ENCODE measurements at regions not wholly inside any gene's neighbourhood (a gene's known extent, or its start where the extent isn't known, plus 50 kb on each side); places are given as distances from the start of the nearest gene placed in this dataset.
"Not testable (repeated sequence)": the region's sequence is repeated elsewhere in the genome, so short reads cannot be mapped to it uniquely, and the experiment has no call there.

GRCh38 chr13:43963726-43964125 lies 84.0 kb downstream of the LACC1 start:
- Histone ChIP-seq H3K4me2 (ENCODE audit: low read length) (no peak overlapping the region), H3K9ac (ENCODE audit: low read length) (no peak overlapping the region), H4K8ac (ENCODE audit: low read depth, low read length) (no peak overlapping the region), H3K4me1 (ENCODE audit: control insufficient read depth, low read depth, low read length) (no peaks in the 10 kb centered on the region), H3K23ac (ENCODE audit: low read length) (no peak overlapping the region), H3K79me2 (ENCODE audit: control insufficient read depth, insufficient read depth, low read length) (no peaks in the 10 kb centered on the region), H3K36me3 (ENCODE audit: control insufficient read depth, insufficient read depth, low read length) (no peaks in the 10 kb centered on the region), H3K18ac (ENCODE audit: low read length) (no peak overlapping the region), H2AK5ac (ENCODE audit: low read length) (no peak overlapping the region), H4K5ac (ENCODE audit: low read length) (no peak overlapping the region), H2BK5ac (ENCODE audit: low read length) (no peak overlapping the region), H2BK15ac (replicated peaks; ENCODE audit: low read depth) (no peak overlapping the region), H3K27ac (ENCODE audit: low read depth, low read length) (no peak overlapping the region), H3K79me1 (ENCODE audit: low read length) (no peaks in the 10 kb centered on the region), H3K27me3 (ENCODE audit: insufficient read depth, low read length, poor library complexity) (no peaks in the 10 kb centered on the region), H2BK120ac (ENCODE audit: low read depth, low read length) (no peak overlapping the region), H3K4me3 (ENCODE audit: low read length) (no peak overlapping the region), H3K56ac (ENCODE audit: low read length) (no peak overlapping the region), H3K4ac (ENCODE audit: low read depth, low read length) (no peak overlapping the region)
- peak; percentile 53 for DNase-seq
- WGBS (ENCODE audit: extremely low coverage, insufficient coverage, low lambda C conversion rate): no CpG with 5 or more reads among the region's 4 CpGs

- Histone ChIP-seq H3K36me3 (ENCODE audit: control insufficient read depth, insufficient read depth, low read length) (no peaks in the 10 kb centered on the region), H3K4ac (ENCODE audit: low read depth, low read length) (no peak overlapping the region), H3K27me3 (ENCODE audit: insufficient read depth, low read length, poor library complexity) (no peaks in the 10 kb centered on the region), H3K27ac (ENCODE audit: low read depth, low read length) (no peak overlapping the region), H3K18ac (ENCODE audit: low read length) (no peak overlapping the region), H3K4me3 (ENCODE audit: low read length) (no peak overlapping the region), H3K4me2 (ENCODE audit: low read length) (no peak overlapping the region), H4K8ac (ENCODE audit: low read depth, low read length) (no peak overlapping the region), H4K5ac (ENCODE audit: low read length) (no peak overlapping the region), H3K79me2 (ENCODE audit: control insufficient read depth, insufficient read depth, low read length) (no peaks in the 10 kb centered on the region), H3K23ac (ENCODE audit: low read length) (no peak overlapping the region), H3K56ac (ENCODE audit: low read length) (no peak overlapping the region), H2AK5ac (ENCODE audit: low read length) (no peak overlapping the region), H3K9ac (ENCODE audit: low read length) (no peak overlapping the region), H2BK5ac (ENCODE audit: low read length) (no peak overlapping the region), H3K4me1 (ENCODE audit: control insufficient read depth, low read depth, low read length) (no peaks in the 10 kb centered on the region), H2BK120ac (ENCODE audit: low read depth, low read length) (no peak overlapping the region), H2BK15ac (replicated peaks; ENCODE audit: low read depth) (no peak overlapping the region), H3K79me1 (ENCODE audit: low read length) (no peaks in the 10 kb centered on the region)
- DNase-seq: peak; percentile 14
- WGBS (ENCODE audit: extremely low coverage, insufficient coverage, low lambda C conversion rate): no CpG with 5 or more reads among the region's 2 CpGs
Observed at GRCh38 chr13:43964698-43965458, 85.2 kb downstream of the LACC1 start.

GRCh38 chr13:43965459-43965845 lies 85.7 kb downstream of the LACC1 start:
- no peak overlapping the region for H4K8ac ChIP-seq (ENCODE audit: low read depth, low read length)
- no peaks in the 10 kb centered on the region for H3K79me2 ChIP-seq (ENCODE audit: control insufficient read depth, insufficient read depth, low read length)
- H3K4ac ChIP-seq (ENCODE audit: low read depth, low read length): no peak overlapping the region
- no peak for DNase-seq
- no peak overlapping the region for H2BK5ac ChIP-seq (ENCODE audit: low read length)
- no peak overlapping the region for H2BK15ac ChIP-seq (replicated peaks; ENCODE audit: low read depth)
- no peak overlapping the region for H3K56ac ChIP-seq (ENCODE audit: low read length)
- H3K9ac ChIP-seq (ENCODE audit: low read length): no peak overlapping the region
- no peaks in the 10 kb centered on the region for H3K79me1 ChIP-seq (ENCODE audit: low read length)
- H2AK5ac ChIP-seq (ENCODE audit: low read length): no peak overlapping the region
- H3K4me1 ChIP-seq (ENCODE audit: control insufficient read depth, low read depth, low read length): no peaks in the 10 kb centered on the region
- H3K23ac ChIP-seq (ENCODE audit: low read length): no peak overlapping the region
- no CpG with 5 or more reads among the region's 8 CpGs for WGBS (ENCODE audit: extremely low coverage, insufficient coverage, low lambda C conversion rate)
- no peaks in the 10 kb centered on the region for H3K27me3 ChIP-seq (ENCODE audit: insufficient read depth, low read length, poor library complexity)
- no peak overlapping the region for H2BK120ac ChIP-seq (ENCODE audit: low read depth, low read length)
- H3K27ac ChIP-seq (ENCODE audit: low read depth, low read length): no peak overlapping the region
- no peak overlapping the region for H4K5ac ChIP-seq (ENCODE audit: low read length)
- no peak overlapping the region for H3K4me2 ChIP-seq (ENCODE audit: low read length)
- H3K36me3 ChIP-seq (ENCODE audit: control insufficient read depth, insufficient read depth, low read length): no peaks in the 10 kb centered on the region
- no peak overlapping the region for H3K4me3 ChIP-seq (ENCODE audit: low read length)
- H3K18ac ChIP-seq (ENCODE audit: low read length): no peak overlapping the region

DNA sequence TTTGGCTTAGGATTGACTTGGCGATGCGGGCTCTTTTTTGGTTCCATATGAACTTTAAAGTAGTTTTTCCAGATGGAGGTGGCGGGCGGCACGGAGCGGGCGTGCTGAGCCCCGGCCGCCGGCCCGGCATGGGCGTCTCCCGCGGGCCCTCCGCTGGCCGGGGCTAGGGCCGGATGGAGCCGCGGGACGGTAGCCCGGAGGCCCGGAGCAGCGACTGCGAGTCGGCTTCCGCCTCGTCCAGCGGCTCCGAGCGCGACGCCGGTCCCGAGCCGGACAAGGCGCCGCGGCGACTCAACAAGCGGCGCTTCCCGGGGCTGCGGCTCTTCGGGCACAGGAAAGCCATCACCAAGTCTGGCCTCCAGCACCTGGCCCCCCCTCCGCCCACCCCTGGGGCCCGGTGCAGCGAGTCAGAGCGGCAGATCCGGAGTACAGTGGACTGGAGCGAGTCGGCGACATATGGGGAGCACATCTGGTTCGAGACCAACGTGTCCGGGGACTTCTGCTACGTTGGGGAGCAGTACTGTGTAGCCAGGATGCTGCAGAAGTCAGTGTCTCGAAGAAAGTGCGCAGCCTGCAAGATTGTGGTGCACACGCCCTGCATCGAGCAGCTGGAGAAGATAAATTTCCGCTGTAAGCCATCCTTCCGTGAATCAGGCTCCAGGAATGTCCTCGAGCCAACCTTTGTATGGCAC lies 88.7 kb downstream of the LACC1 start:
- not testable (repeated sequence) for H3K27me3 ChIP-seq (ENCODE audit: insufficient read depth, low read length, poor library complexity); H3K36me3 ChIP-seq (ENCODE audit: control insufficient read depth, insufficient read depth, low read length); H3K79me1 ChIP-seq (ENCODE audit: low read length); H4K5ac ChIP-seq (ENCODE audit: low read length); H3K27ac ChIP-seq (ENCODE audit: low read depth, low read length); H3K9ac ChIP-seq (ENCODE audit: low read length); H2AK5ac ChIP-seq (ENCODE audit: low read length); H3K4ac ChIP-seq (ENCODE audit: low read depth, low read length); H3K4me2 ChIP-seq (ENCODE audit: low read length); DNase-seq; H3K4me3 ChIP-seq (ENCODE audit: low read length); H2BK5ac ChIP-seq (ENCODE audit: low read length); H2BK120ac ChIP-seq (ENCODE audit: low read depth, low read length); H3K4me1 ChIP-seq (ENCODE audit: control insufficient read depth, low read depth, low read length); H3K79me2 ChIP-seq (ENCODE audit: control insufficient read depth, insufficient read depth, low read length); H3K18ac ChIP-seq (ENCODE audit: low read length); H2BK15ac ChIP-seq (replicated peaks; ENCODE audit: low read depth); H3K23ac ChIP-seq (ENCODE audit: low read length); H3K56ac ChIP-seq (ENCODE audit: low read length); H4K8ac ChIP-seq (ENCODE audit: low read depth, low read length)
- WGBS (ENCODE audit: extremely low coverage, insufficient coverage, low lambda C conversion rate): no CpG with 5 or more reads among the region's 63 CpGs

DNA sequence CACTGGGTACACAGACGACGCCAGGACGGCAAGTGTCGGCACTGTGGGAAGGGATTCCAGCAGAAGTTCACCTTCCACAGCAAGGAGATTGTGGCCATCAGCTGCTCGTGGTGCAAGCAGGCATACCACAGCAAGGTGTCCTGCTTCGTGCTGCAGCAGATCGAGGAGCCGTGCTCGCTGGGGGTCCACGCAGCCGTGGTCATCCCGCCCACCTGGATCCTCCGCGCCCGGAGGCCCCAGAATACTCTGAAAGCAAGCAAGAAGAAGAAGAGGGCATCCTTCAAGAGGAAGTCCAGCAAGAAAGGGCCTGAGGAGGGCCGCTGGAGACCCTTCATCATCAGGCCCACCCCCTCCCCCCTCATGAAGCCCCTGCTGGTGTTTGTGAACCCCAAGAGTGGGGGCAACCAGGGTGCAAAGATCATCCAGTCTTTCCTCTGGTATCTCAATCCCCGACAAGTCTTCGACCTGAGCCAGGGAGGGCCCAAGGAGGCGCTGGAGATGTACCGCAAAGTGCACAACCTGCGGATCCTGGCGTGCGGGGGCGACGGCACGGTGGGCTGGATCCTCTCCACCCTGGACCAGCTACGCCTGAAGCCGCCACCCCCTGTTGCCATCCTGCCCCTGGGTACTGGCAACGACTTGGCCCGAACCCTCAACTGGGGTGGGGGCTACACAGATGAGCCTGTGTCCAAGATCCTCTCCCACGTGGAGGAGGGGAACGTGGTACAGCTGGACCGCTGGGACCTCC lies 89.4 kb downstream of the LACC1 start:
- not testable (repeated sequence) for H4K5ac ChIP-seq (ENCODE audit: low read length); H3K23ac ChIP-seq (ENCODE audit: low read length); H3K18ac ChIP-seq (ENCODE audit: low read length); DNase-seq; H3K27me3 ChIP-seq (ENCODE audit: insufficient read depth, low read length, poor library complexity); H2BK5ac ChIP-seq (ENCODE audit: low read length); H3K27ac ChIP-seq (ENCODE audit: low read depth, low read length); H2BK15ac ChIP-seq (replicated peaks; ENCODE audit: low read depth); H2BK120ac ChIP-seq (ENCODE audit: low read depth, low read length); H3K9ac ChIP-seq (ENCODE audit: low read length); H2AK5ac ChIP-seq (ENCODE audit: low read length); H3K4me2 ChIP-seq (ENCODE audit: low read length); H3K36me3 ChIP-seq (ENCODE audit: control insufficient read depth, insufficient read depth, low read length); H3K79me1 ChIP-seq (ENCODE audit: low read length); H4K8ac ChIP-seq (ENCODE audit: low read depth, low read length); H3K4me3 ChIP-seq (ENCODE audit: low read length); H3K4ac ChIP-seq (ENCODE audit: low read depth, low read length); H3K79me2 ChIP-seq (ENCODE audit: control insufficient read depth, insufficient read depth, low read length); H3K56ac ChIP-seq (ENCODE audit: low read length); H3K4me1 ChIP-seq (ENCODE audit: control insufficient read depth, low read depth, low read length)
- WGBS (ENCODE audit: extremely low coverage, insufficient coverage, low lambda C conversion rate): no CpG with 5 or more reads among the region's 33 CpGs
